ENCODE measurements at regions not wholly inside any gene's neighbourhood (a gene's known extent, or its start where the extent isn't known, plus 50 kb on each side); places are given as distances from the start of the nearest gene placed in this dataset.

DNA sequence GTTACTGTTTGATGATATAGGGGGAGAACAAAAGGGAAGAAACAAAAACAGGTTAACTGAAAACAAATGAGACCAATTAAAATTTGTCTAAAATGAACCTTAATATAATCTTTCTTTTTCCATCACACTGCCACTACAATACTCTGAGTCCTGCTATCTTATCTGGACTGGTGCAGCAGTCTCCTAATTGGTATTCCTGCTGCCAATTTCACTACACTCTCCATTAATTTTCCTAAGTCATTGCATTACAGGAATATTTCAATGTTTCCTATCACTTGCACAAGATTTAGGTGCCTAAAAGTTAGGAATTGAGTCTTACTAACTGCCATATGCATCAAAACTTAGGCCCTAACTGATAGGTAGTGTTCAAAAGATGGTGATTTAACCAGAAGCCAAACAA lies 884.9 kb upstream of the MGAT4C start:
- H3K9me3 ChIP-seq (ENCODE audit: control insufficient read depth in 1 of 2, low read length in 2 of 2): no peaks in the 10 kb centered on the region
- H3K4me1 ChIP-seq (ENCODE audit: control insufficient read depth in 1 of 2, insufficient read depth in 2 of 2, low read length in 2 of 2): no peaks in the 10 kb centered on the region

DNA sequence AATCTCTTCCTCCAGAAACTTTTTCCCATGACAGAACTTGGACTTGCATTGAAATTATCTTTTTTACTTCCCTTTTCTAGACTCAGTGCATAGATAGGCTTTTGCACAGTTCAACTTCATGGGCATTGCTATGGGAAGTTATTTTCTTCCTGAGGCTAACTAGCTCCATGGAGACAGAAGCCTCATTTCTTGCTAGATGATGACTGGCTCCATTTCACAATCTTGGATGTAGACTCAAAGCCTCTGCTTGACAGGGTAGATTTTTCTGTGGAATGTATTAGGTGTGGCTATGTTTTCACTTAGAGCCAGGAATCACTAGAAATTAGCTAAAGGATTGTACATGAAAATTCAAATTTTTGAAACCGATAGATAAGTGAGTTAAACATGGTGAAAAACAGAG lies 884.1 kb upstream of the MGAT4C start:
- H3K9ac ChIP-seq (ENCODE audit: low read depth in 1 of 2, low read length in 2 of 2): no peak overlapping the region
- H3K4me3 ChIP-seq (ENCODE audit: low read depth in 1 of 2, low read length in 2 of 2): no peak overlapping the region
- no peaks in the 10 kb centered on the region for H3K4me1 ChIP-seq (ENCODE audit: control insufficient read depth in 1 of 2, insufficient read depth in 2 of 2, low read length in 2 of 2)
- H3K27me3 ChIP-seq (ENCODE audit: control insufficient read depth in 1 of 2, insufficient read depth in 2 of 2, low read length in 2 of 2): no peaks in the 10 kb centered on the region
- no peaks in the 10 kb centered on the region for H3K36me3 ChIP-seq (ENCODE audit: control insufficient read depth in 1 of 2, insufficient read depth in 2 of 2, low read length in 2 of 2)
- H3K27ac ChIP-seq (ENCODE audit: low read depth, low read length): no peak overlapping the region
- no peaks in the 10 kb centered on the region for H3K9me3 ChIP-seq (ENCODE audit: control insufficient read depth in 1 of 2, low read length in 2 of 2)

More for the DNA sequence above, 884.9 kb upstream of the MGAT4C start:
- Histone ChIP-seq H3K27me3 (ENCODE audit: control insufficient read depth in 1 of 2, insufficient read depth in 2 of 2, low read length in 2 of 2) (no peaks in the 10 kb centered on the region), H3K4me3 (ENCODE audit: low read depth in 1 of 2, low read length in 2 of 2) (no peak overlapping the region), H3K36me3 (ENCODE audit: control insufficient read depth in 1 of 2, insufficient read depth in 2 of 2, low read length in 2 of 2) (no peaks in the 10 kb centered on the region), H3K27ac (ENCODE audit: low read depth, low read length) (no peak overlapping the region), H3K9ac (ENCODE audit: low read depth in 1 of 2, low read length in 2 of 2) (no peak overlapping the region)

DNA sequence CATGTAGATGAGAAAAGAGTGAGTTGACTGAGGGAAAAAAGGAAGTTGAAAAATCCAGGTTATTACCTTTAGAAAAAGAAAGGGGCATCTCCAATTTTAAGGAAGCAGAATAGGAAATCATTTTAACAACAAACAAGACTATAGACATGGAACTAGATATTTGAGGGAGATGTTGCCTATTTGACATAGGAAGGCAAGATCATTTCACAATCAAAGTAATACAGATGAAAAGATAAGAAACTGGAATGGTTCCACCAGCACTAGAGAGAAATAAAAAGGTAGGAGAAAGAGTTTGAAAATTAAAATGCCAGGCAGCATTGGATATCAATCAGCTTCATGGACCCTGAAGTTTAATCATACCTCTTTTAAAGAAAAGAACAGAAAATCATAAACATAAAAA lies 881.0 kb upstream of the MGAT4C start:
- H3K9ac ChIP-seq (ENCODE audit: low read depth in 1 of 2, low read length in 2 of 2): no peak overlapping the region
- H3K9me3 ChIP-seq (ENCODE audit: control insufficient read depth in 1 of 2, low read length in 2 of 2): no peaks in the 10 kb centered on the region
- no peak overlapping the region for H3K27ac ChIP-seq (ENCODE audit: low read depth, low read length)
- no peak overlapping the region for H3K4me3 ChIP-seq (ENCODE audit: low read depth in 1 of 2, low read length in 2 of 2)
- no peaks in the 10 kb centered on the region for H3K36me3 ChIP-seq (ENCODE audit: control insufficient read depth in 1 of 2, insufficient read depth in 2 of 2, low read length in 2 of 2)
- H3K4me1 ChIP-seq (ENCODE audit: control insufficient read depth in 1 of 2, insufficient read depth in 2 of 2, low read length in 2 of 2): no peaks in the 10 kb centered on the region
- no peaks in the 10 kb centered on the region for H3K27me3 ChIP-seq (ENCODE audit: control insufficient read depth in 1 of 2, insufficient read depth in 2 of 2, low read length in 2 of 2)

DNA sequence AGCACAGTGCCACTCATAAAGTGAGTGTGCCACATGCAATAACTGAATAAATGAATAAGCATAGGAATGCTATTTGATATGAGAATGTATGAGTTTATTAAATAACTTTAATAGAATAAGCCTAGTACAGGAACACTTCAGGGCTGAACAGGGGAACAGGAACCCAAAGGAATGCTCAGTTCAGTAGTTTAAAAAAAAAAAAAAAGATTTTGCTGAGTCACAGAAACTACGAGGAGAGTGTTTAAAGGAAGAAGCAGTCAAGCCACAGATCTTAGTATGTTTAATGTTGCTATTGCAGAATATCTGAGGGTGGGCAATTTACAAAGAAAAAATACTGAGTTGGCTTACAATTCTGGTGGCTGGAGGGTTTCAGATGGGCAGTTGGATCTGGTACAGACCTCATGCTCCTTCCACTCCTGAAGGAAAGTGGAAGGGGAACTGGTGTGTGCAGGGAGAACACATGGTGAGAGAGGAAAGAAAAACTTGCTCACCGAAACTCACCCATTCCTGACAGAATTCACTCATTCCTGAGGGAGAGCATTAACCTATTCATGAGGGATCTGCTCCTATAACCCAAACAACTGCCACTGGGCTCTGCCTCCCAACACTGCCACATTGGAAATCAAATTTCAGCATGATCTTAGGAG lies 880.3 kb upstream of the MGAT4C start:
- Histone ChIP-seq H3K4me3 (ENCODE audit: low read depth in 1 of 2, low read length in 2 of 2) (no peak overlapping the region), H3K27ac (ENCODE audit: low read depth, low read length) (no peak overlapping the region), H3K4me1 (ENCODE audit: control insufficient read depth in 1 of 2, insufficient read depth in 2 of 2, low read length in 2 of 2) (no peaks in the 10 kb centered on the region), H3K9me3 (ENCODE audit: control insufficient read depth in 1 of 2, low read length in 2 of 2) (no peaks in the 10 kb centered on the region), H3K27me3 (ENCODE audit: control insufficient read depth in 1 of 2, insufficient read depth in 2 of 2, low read length in 2 of 2) (no peaks in the 10 kb centered on the region), H3K36me3 (ENCODE audit: control insufficient read depth in 1 of 2, insufficient read depth in 2 of 2, low read length in 2 of 2) (no peaks in the 10 kb centered on the region), H3K9ac (ENCODE audit: low read depth in 1 of 2, low read length in 2 of 2) (no peak overlapping the region)

DNA sequence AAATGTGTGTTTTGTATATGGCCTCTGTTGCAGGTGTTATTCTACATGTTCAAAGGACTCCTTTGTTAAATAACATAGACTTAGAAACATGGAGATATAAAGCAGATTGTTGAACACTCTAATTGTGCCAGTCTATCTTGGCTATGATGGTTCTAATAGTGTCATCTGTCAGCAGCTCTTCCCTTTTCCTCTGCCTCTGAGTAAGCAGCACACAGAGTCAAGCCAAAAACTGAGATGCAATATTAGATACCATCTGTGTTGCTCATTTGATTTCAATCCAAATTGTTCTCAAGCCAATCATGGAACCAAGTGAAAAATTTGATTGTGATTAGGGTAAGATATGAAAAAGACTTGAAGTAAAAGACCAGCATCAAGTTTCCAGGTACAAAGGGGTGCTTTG lies 871.1 kb upstream of the MGAT4C start:
- Histone ChIP-seq H3K27ac (ENCODE audit: low read depth, low read length) (no peak overlapping the region), H3K4me3 (ENCODE audit: low read depth in 1 of 2, low read length in 2 of 2) (no peak overlapping the region), H3K27me3 (ENCODE audit: control insufficient read depth in 1 of 2, insufficient read depth in 2 of 2, low read length in 2 of 2) (no peaks in the 10 kb centered on the region), H3K9me3 (ENCODE audit: control insufficient read depth in 1 of 2, low read length in 2 of 2) (no peaks in the 10 kb centered on the region), H3K36me3 (ENCODE audit: control insufficient read depth in 1 of 2, insufficient read depth in 2 of 2, low read length in 2 of 2) (no peaks in the 10 kb centered on the region), H3K4me1 (ENCODE audit: control insufficient read depth in 1 of 2, insufficient read depth in 2 of 2, low read length in 2 of 2) (no peaks in the 10 kb centered on the region), H3K9ac (ENCODE audit: low read depth in 1 of 2, low read length in 2 of 2) (no peak overlapping the region)

DNA sequence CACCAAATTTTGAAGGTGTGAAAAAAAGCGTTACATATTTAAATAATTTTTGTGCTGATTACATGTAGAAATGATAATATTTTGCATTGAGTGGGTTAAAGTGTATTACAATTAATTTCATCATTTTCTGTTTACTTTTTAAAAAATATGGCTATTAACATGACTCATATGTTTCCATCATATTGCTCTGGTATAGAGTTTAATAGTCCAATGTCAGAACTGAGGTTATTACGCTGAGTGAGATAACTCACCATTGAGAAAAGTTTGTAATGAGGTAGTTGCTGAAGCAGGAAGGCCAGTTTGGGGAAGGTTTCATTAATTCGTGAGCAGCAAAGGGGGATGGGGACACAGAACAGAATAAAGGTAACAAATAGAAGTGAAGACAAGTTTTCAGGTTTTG lies 865.7 kb upstream of the MGAT4C start:
- no peaks in the 10 kb centered on the region for H3K36me3 ChIP-seq (ENCODE audit: control insufficient read depth in 1 of 2, insufficient read depth in 2 of 2, low read length in 2 of 2)
- H3K9me3 ChIP-seq (ENCODE audit: control insufficient read depth in 1 of 2, low read length in 2 of 2): no peaks in the 10 kb centered on the region
- H3K27me3 ChIP-seq (ENCODE audit: control insufficient read depth in 1 of 2, insufficient read depth in 2 of 2, low read length in 2 of 2): no peaks in the 10 kb centered on the region
- no peak overlapping the region for H3K9ac ChIP-seq (ENCODE audit: low read depth in 1 of 2, low read length in 2 of 2)
- H3K27ac ChIP-seq (ENCODE audit: low read depth, low read length): no peak overlapping the region
- H3K4me1 ChIP-seq (ENCODE audit: control insufficient read depth in 1 of 2, insufficient read depth in 2 of 2, low read length in 2 of 2): no peaks in the 10 kb centered on the region
- no peak overlapping the region for H3K4me3 ChIP-seq (ENCODE audit: low read depth in 1 of 2, low read length in 2 of 2)

DNA sequence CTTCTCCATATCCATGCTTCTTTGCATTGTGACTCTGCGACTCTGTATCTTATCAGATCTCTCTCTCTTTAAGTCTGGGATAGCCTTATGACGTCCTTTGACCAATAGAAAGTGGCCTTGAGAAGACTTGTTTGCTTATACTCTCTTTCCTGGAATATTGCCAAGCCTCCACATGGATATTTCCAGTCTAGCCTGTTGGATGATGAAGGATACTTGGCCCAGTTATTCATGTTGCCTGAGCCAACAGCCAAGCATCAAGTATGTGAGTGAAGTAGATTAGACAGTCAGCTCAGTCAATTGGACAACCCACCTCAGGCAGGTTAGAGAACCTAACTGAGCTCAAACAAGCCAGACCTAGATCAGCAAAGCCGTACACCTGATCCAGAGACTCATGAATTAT lies 864.2 kb upstream of the MGAT4C start:
- Histone ChIP-seq H3K27me3 (ENCODE audit: control insufficient read depth in 1 of 2, insufficient read depth in 2 of 2, low read length in 2 of 2) (no peaks in the 10 kb centered on the region), H3K9ac (ENCODE audit: low read depth in 1 of 2, low read length in 2 of 2) (no peak overlapping the region), H3K9me3 (ENCODE audit: control insufficient read depth in 1 of 2, low read length in 2 of 2) (no peaks in the 10 kb centered on the region), H3K4me3 (ENCODE audit: low read depth in 1 of 2, low read length in 2 of 2) (no peak overlapping the region), H3K36me3 (ENCODE audit: control insufficient read depth in 1 of 2, insufficient read depth in 2 of 2, low read length in 2 of 2) (no peaks in the 10 kb centered on the region), H3K4me1 (ENCODE audit: control insufficient read depth in 1 of 2, insufficient read depth in 2 of 2, low read length in 2 of 2) (no peaks in the 10 kb centered on the region), H3K27ac (ENCODE audit: low read depth, low read length) (no peak overlapping the region)

DNA sequence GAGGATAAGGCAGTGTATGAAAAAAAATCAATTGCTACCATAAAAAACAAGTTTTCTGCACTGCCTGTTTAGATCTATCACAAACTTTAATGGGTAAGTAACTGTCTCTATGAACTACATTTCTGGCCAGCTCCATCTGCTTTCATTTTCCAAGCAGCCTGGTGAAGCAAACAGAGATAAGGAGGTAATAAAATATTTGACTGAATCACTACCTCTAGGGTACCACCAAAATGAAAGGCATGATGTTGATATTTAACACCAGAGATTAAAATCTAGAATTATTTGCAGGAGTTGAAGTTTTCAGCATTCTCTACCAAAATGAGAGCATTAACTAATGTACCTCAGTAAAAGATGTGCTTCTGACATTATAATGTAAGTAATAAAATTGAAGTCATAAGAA lies 863.5 kb upstream of the MGAT4C start:
- Histone ChIP-seq H3K36me3 (ENCODE audit: control insufficient read depth in 1 of 2, insufficient read depth in 2 of 2, low read length in 2 of 2) (no peaks in the 10 kb centered on the region), H3K27ac (ENCODE audit: low read depth, low read length) (no peak overlapping the region), H3K4me3 (ENCODE audit: low read depth in 1 of 2, low read length in 2 of 2) (no peak overlapping the region), H3K9me3 (ENCODE audit: control insufficient read depth in 1 of 2, low read length in 2 of 2) (no peaks in the 10 kb centered on the region), H3K4me1 (ENCODE audit: control insufficient read depth in 1 of 2, insufficient read depth in 2 of 2, low read length in 2 of 2) (no peaks in the 10 kb centered on the region), H3K9ac (ENCODE audit: low read depth in 1 of 2, low read length in 2 of 2) (no peak overlapping the region), H3K27me3 (ENCODE audit: control insufficient read depth in 1 of 2, insufficient read depth in 2 of 2, low read length in 2 of 2) (no peaks in the 10 kb centered on the region)

DNA sequence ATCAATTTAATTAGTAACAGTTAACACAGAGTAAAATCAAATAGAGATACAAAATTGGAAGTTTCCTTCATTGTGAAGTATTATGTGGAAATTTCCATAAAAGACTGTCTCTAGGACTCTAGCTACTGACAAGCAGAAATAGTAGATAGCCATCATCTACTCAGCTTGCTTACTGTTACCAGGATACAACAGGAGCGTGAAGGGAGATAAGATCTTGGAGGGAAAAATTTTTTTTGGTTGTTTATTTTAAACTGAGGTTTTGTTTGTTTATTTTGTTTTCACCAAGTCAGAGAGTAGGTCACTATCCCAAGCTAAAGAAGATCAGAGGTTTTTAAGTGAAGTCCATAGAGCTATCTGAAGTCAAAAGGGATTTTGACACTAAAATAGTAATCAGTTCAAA lies 861.3 kb upstream of the MGAT4C start:
- no peak overlapping the region for H3K9ac ChIP-seq (ENCODE audit: low read depth in 1 of 2, low read length in 2 of 2)
- no peaks in the 10 kb centered on the region for H3K4me1 ChIP-seq (ENCODE audit: control insufficient read depth in 1 of 2, insufficient read depth in 2 of 2, low read length in 2 of 2)
- no peaks in the 10 kb centered on the region for H3K36me3 ChIP-seq (ENCODE audit: control insufficient read depth in 1 of 2, insufficient read depth in 2 of 2, low read length in 2 of 2)
- no peaks in the 10 kb centered on the region for H3K27me3 ChIP-seq (ENCODE audit: control insufficient read depth in 1 of 2, insufficient read depth in 2 of 2, low read length in 2 of 2)
- no peak overlapping the region for H3K27ac ChIP-seq (ENCODE audit: low read depth, low read length)
- no peaks in the 10 kb centered on the region for H3K9me3 ChIP-seq (ENCODE audit: control insufficient read depth in 1 of 2, low read length in 2 of 2)
- no peak overlapping the region for H3K4me3 ChIP-seq (ENCODE audit: low read depth in 1 of 2, low read length in 2 of 2)

DNA sequence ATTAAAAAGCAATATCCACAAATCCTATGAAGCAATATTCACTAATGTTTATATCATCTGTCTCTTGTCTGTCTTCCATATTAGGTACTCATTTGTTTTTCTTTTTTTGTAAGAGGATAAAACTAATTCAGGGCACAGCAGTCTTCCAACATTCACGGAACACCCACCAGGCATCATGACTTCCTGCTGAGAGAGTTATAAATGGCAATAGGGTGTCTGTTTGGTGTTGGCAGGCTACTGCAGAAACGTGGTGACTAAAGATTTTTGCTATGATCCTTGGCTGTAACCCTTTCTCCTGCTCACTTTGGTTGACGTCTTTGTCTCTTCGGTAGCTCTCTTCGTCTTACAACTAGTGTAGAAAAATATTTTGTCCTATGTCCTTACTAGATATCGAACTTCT lies 860.6 kb upstream of the MGAT4C start:
- Histone ChIP-seq H3K27ac (ENCODE audit: low read depth, low read length) (no peak overlapping the region), H3K9ac (ENCODE audit: low read depth in 1 of 2, low read length in 2 of 2) (no peak overlapping the region), H3K4me3 (ENCODE audit: low read depth in 1 of 2, low read length in 2 of 2) (no peak overlapping the region), H3K4me1 (ENCODE audit: control insufficient read depth in 1 of 2, insufficient read depth in 2 of 2, low read length in 2 of 2) (no peaks in the 10 kb centered on the region), H3K9me3 (ENCODE audit: control insufficient read depth in 1 of 2, low read length in 2 of 2) (no peaks in the 10 kb centered on the region), H3K36me3 (ENCODE audit: control insufficient read depth in 1 of 2, insufficient read depth in 2 of 2, low read length in 2 of 2) (no peaks in the 10 kb centered on the region), H3K27me3 (ENCODE audit: control insufficient read depth in 1 of 2, insufficient read depth in 2 of 2, low read length in 2 of 2) (no peaks in the 10 kb centered on the region)
